ENCODE measurements at regions not wholly inside any gene's neighbourhood (a gene's known extent, or its start where the extent isn't known, plus 50 kb on each side); places are given as distances from the start of the nearest gene placed in this dataset.
A peak's percentile ranks its signal among the peaks of the same experiment; 100 is the strongest.

GRCh38 chr11:45583981-45584566 lies 81.3 kb downstream of the CHST1 start:
- no peak for DNase-seq (ENCODE audit: low read depth)
- in situ Hi-C loops (cut with HindIII; ENCODE audit: low sequenced_read_pairs), result no loop called here
- TF ChIP-seq CTCF (IDR thresholded peaks at IDR 0.05; ENCODE audit: low read depth, low read length, missing control alignments), result no peak
- H3K4me3 ChIP-seq (ENCODE audit: low read depth, low read length), result no peak overlapping the region

GRCh38 chr11:45580399-45580798 lies 85.0 kb downstream of the CHST1 start:
- peak; percentile 20 for DNase-seq (ENCODE audit: low read depth)
- H3K4me3 ChIP-seq (ENCODE audit: low read depth, low read length), result no peak overlapping the region
- no peak for TF ChIP-seq CTCF (IDR thresholded peaks at IDR 0.05; ENCODE audit: low read depth, low read length, missing control alignments)
- in situ Hi-C loops (cut with HindIII; ENCODE audit: low sequenced_read_pairs), result no loop called here

- TF ChIP-seq CTCF (IDR thresholded peaks at IDR 0.05; ENCODE audit: low read depth, low read length, missing control alignments), result no peak
- no peak overlapping the region for H3K4me3 ChIP-seq (ENCODE audit: low read depth, low read length)
- no peak for DNase-seq (ENCODE audit: low read depth)
- in situ Hi-C loops (cut with HindIII; ENCODE audit: low sequenced_read_pairs), result no loop called here
Observed at GRCh38 chr11:45578316-45578715, 87.1 kb downstream of the CHST1 start.

- no peak overlapping the region for H3K4me3 ChIP-seq (ENCODE audit: low read depth, low read length)
- no peak for TF ChIP-seq CTCF (IDR thresholded peaks at IDR 0.05; ENCODE audit: low read depth, low read length, missing control alignments)
- in situ Hi-C loops (cut with HindIII; ENCODE audit: low sequenced_read_pairs), result no loop called here
- no peak for DNase-seq (ENCODE audit: low read depth)
Observed at GRCh38 chr11:45577752-45578151, 87.7 kb downstream of the CHST1 start.

GRCh38 chr11:45576461-45577215 lies 88.8 kb downstream of the CHST1 start:
- in situ Hi-C loops (cut with HindIII; ENCODE audit: low sequenced_read_pairs), result no loop called here
- TF ChIP-seq CTCF (IDR thresholded peaks at IDR 0.05; ENCODE audit: low read depth, low read length, missing control alignments), result no peak
- H3K4me3 ChIP-seq (ENCODE audit: low read depth, low read length), result no peak overlapping the region
- DNase-seq (ENCODE audit: low read depth), result no peak

- no peak overlapping the region for H3K4me3 ChIP-seq (ENCODE audit: low read depth, low read length)
- DNase-seq (ENCODE audit: low read depth), result no peak
- no peak for TF ChIP-seq CTCF (IDR thresholded peaks at IDR 0.05; ENCODE audit: low read depth, low read length, missing control alignments)
- in situ Hi-C loops (cut with HindIII; ENCODE audit: low sequenced_read_pairs), result no loop called here
Observed at GRCh38 chr11:45573728-45574127, 91.7 kb downstream of the CHST1 start.
